ENCODE measurements at regions not wholly inside any gene's neighbourhood (a gene's known extent, or its start where the extent isn't known, plus 50 kb on each side); places are given as distances from the start of the nearest gene placed in this dataset.

DNA sequence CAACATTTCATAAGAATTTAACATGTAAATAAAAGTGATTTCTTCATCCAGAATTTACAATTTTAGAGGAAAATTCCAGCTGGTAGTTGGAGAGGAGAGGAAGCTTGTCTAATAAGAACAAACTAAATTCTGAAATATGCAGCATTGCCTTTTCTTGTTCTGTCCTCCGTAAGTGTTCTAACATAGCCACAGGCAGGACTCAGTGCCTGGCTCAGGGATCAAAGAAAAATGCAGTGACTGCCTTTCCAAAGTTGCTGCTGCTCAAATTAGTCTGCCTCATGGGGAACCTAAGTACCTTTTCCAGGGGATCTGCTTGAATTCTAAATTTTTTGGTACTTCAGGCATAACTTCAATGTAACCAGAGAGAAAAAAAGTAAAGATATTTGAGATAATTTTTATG is 713.0 kb upstream of the CADM2 start:
- H3K4me3 ChIP-seq = no peak overlapping the region
- no peaks in the 10 kb centered on the region for H3K4me1 ChIP-seq
- H3K9me3 ChIP-seq = peaks cover 0 to 20% of the 10 kb centered on the region in 2 donors
- H3K36me3 ChIP-seq = no peaks in the 10 kb centered on the region
- intact Hi-C loops (cut with DNase I) = no loop called here
- ATAC-seq (no peak), DNase-seq (no peak)
- TF ChIP-seq, protein P1, sequence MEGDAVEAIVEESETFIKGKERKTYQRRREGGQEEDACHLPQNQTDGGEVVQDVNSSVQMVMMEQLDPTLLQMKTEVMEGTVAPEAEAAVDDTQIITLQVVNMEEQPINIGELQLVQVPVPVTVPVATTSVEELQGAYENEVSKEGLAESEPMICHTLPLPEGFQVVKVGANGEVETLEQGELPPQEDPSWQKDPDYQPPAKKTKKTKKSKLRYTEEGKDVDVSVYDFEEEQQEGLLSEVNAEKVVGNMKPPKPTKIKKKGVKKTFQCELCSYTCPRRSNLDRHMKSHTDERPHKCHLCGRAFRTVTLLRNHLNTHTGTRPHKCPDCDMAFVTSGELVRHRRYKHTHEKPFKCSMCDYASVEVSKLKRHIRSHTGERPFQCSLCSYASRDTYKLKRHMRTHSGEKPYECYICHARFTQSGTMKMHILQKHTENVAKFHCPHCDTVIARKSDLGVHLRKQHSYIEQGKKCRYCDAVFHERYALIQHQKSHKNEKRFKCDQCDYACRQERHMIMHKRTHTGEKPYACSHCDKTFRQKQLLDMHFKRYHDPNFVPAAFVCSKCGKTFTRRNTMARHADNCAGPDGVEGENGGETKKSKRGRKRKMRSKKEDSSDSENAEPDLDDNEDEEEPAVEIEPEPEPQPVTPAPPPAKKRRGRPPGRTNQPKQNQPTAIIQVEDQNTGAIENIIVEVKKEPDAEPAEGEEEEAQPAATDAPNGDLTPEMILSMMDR (IDR thresholded peaks at IDR 0.05) = no peak
- no peak overlapping the region for H3K27ac ChIP-seq
- H3K27me3 ChIP-seq = no peaks in the 10 kb centered on the region

- intact Hi-C loops (cut with DNase I) = no loop called here
- Histone ChIP-seq H3K27ac (no peak overlapping the region), H3K36me3 (no peaks in the 10 kb centered on the region), H3K9me3 (no peaks in the 10 kb centered on the region), H3K4me3 (no peak overlapping the region), H3K27me3 (no peaks in the 10 kb centered on the region), H3K4me1 (no peaks in the 10 kb centered on the region)
- TF ChIP-seq, protein P1 (IDR thresholded peaks at IDR 0.05) = no peak
- ATAC-seq = no peak
- no peak for DNase-seq
These were observed 698.2 kb upstream of the CADM2 start for GRCh38 chr3:84260596-84260995.

DNA sequence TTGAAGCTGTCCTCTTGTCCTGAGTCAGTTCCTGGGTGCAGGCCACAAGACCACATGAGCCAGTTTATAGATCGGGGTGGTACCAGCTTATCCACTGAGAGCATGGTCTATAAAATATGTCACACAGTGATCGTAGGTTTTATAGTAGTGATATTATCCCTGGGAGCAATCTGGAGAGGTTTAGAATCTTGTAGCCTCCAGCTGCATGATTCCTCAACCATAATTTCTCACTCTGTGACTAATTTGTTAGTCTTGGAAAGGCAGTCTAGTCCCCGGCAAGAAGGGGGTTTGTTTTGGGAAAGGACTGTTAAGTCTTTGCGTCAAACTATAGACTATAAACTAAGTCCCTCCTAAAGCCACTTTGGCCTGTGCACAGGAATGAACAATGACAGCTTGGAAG is 693.0 kb upstream of the CADM2 start:
- DNase-seq (no peak), ATAC-seq (no peak)
- TF ChIP-seq, protein P1 (IDR thresholded peaks at IDR 0.05) = no peak
- Histone ChIP-seq H3K4me1 (no peaks in the 10 kb centered on the region), H3K36me3 (no peaks in the 10 kb centered on the region), H3K9me3 (peaks cover 0 to 3% of the 10 kb centered on the region in 2 donors), H3K27me3 (no peaks in the 10 kb centered on the region), H3K4me3 (no peak overlapping the region), H3K27ac (no peak overlapping the region)
- intact Hi-C loops (cut with DNase I) = no loop called here

DNA sequence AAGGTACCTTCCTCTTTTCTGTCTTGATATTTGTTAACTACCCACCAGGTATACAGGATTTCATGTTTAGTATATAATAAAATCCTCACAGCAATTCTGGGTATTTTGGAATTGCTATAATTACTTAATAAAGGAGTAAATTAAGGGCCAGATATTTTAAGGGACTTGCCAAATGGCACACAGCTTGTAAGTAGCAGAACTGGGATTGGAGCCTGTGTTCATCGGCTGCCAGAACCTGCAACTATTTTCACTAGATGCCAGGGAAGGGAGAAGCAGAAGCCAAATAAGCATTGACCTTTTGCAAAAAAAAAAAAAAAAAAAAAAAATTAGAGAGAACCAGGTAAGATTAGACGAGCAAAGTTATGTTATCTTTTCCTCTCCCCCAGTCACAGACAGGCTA is 683.3 kb upstream of the CADM2 start:
- Histone ChIP-seq H3K27me3 (no peaks in the 10 kb centered on the region), H3K27ac (no peak overlapping the region), H3K9me3 (no peaks in the 10 kb centered on the region), H3K4me3 (no peak overlapping the region), H3K36me3 (no peaks in the 10 kb centered on the region), H3K4me1 (no peaks in the 10 kb centered on the region)
- intact Hi-C loops (cut with DNase I) = no loop called here
- DNase-seq (no peak), ATAC-seq (no peak)
- TF ChIP-seq, protein P1 (IDR thresholded peaks at IDR 0.05) = no peak

- Histone ChIP-seq H3K27ac (no peak overlapping the region), H3K27me3 (no peaks in the 10 kb centered on the region), H3K9me3 (no peaks in the 10 kb centered on the region), H3K4me1 (no peaks in the 10 kb centered on the region), H3K4me3 (no peak overlapping the region), H3K36me3 (no peaks in the 10 kb centered on the region)
- TF ChIP-seq, protein P1 (IDR thresholded peaks at IDR 0.05) = no peak
- ATAC-seq (no peak), DNase-seq (no peak)
- intact Hi-C loops (cut with DNase I) = no loop called here
These were observed 681.1 kb upstream of the CADM2 start for GRCh38 chr3:84277562-84278224.

All from left lung (tissue), 4 donors.